Mucosa of rectum (tissue), 2 donors: ENCODE measurements at regions not wholly inside any gene's neighbourhood (a gene's known extent, or its start where the extent isn't known, plus 50 kb on each side); places are given as distances from the start of the nearest gene placed in this dataset.

Experiments used
- H3K27ac ChIP-seq, 2 donors: one replicate each; pipeline ENCODE4 v1.7.0; 2013; ENCODE audit warnings: inconsistent platforms in 2 of 2, low read depth in 2 of 2, low read length in 2 of 2
- H3K27me3 ChIP-seq, 2 donors: one replicate each; pipeline ENCODE4 v1.7.0; 2013; ENCODE audit warnings: low read length in 2 of 2; ENCODE audit not compliant: control insufficient read depth in 2 of 2, insufficient read depth in 2 of 2
- H3K36me3 ChIP-seq, 2 donors: one replicate each; pipeline ENCODE4 v1.7.0; 2013; ENCODE audit warnings: low read length in 2 of 2; ENCODE audit not compliant: control insufficient read depth in 2 of 2, insufficient read depth in 2 of 2
- H3K4me1 ChIP-seq, 2 donors: one replicate each; pipeline ENCODE4 v1.7.0; 2013; ENCODE audit warnings: low read length in 2 of 2, mild to moderate bottlenecking in 1 of 2; ENCODE audit not compliant: control insufficient read depth in 2 of 2, insufficient read depth in 2 of 2
- H3K4me3 ChIP-seq, 2 donors: one replicate each; pipeline ENCODE4 v1.7.0; 2013; ENCODE audit warnings: low read length in 2 of 2
- H3K9ac ChIP-seq, 2 donors: one replicate each; pipeline ENCODE4 v1.7.0; 2013; ENCODE audit warnings: low read length in 2 of 2, low read depth in 1 of 2, mild to moderate bottlenecking in 1 of 2
- H3K9me3 ChIP-seq, 2 donors: one replicate each; pipeline ENCODE4 v1.7.0; 2013; ENCODE audit warnings: low read length in 2 of 2; ENCODE audit not compliant: control insufficient read depth in 2 of 2
- donor health status: healthy.
- donor health status: Normal muscosa, but diverticular disease.

- H3K4me3 ChIP-seq = no peak overlapping the region
- no peak overlapping the region for H3K27ac ChIP-seq
- no peak overlapping the region for H3K9ac ChIP-seq
- peaks cover 0 to 2% of the 10 kb centered on the region in 2 donors for H3K9me3 ChIP-seq
- peaks cover 3 to 4% of the 10 kb centered on the region in 2 donors for H3K4me1 ChIP-seq
- no peaks in the 10 kb centered on the region for H3K36me3 ChIP-seq
- no peaks in the 10 kb centered on the region for H3K27me3 ChIP-seq
Observed at GRCh38 chr5:125258615-125259014, 512.2 kb upstream of the ZNF608 start.

- H3K4me3 ChIP-seq = no peak overlapping the region
- no peaks in the 10 kb centered on the region for H3K36me3 ChIP-seq
- no peaks in the 10 kb centered on the region for H3K27me3 ChIP-seq
- no peak overlapping the region for H3K27ac ChIP-seq
- H3K9me3 ChIP-seq = no peaks in the 10 kb centered on the region
- H3K4me1 ChIP-seq = peaks cover 3 to 4% of the 10 kb centered on the region in 2 donors
- no peak overlapping the region for H3K9ac ChIP-seq
Observed at GRCh38 chr5:125261505-125262250, 515.2 kb upstream of the ZNF608 start.

- no peak overlapping the region for H3K27ac ChIP-seq
- H3K9me3 ChIP-seq = no peaks in the 10 kb centered on the region
- no peaks in the 10 kb centered on the region for H3K27me3 ChIP-seq
- no peaks in the 10 kb centered on the region for H3K36me3 ChIP-seq
- no peak overlapping the region for H3K4me3 ChIP-seq
- H3K4me1 ChIP-seq = peaks cover 3 to 4% of the 10 kb centered on the region in 2 donors
- H3K9ac ChIP-seq = no peak overlapping the region
Observed at GRCh38 chr5:125262782-125263181, 516.3 kb upstream of the ZNF608 start.

GRCh38 chr5:125263356-125263755, 516.9 kb upstream of the ZNF608 start:
- no peak overlapping the region for H3K27ac ChIP-seq
- no peak overlapping the region for H3K9ac ChIP-seq
- H3K4me1 ChIP-seq = peaks cover 3 to 4% of the 10 kb centered on the region in 2 donors

GRCh38 chr5:125266106-125266505, 519.7 kb upstream of the ZNF608 start:
- Histone ChIP-seq H3K27me3 (no peaks in the 10 kb centered on the region), H3K9me3 (no peaks in the 10 kb centered on the region), H3K27ac (no peak overlapping the region), H3K9ac (no peak overlapping the region), H3K4me1 (no peaks in the 10 kb centered on the region), H3K36me3 (no peaks in the 10 kb centered on the region), H3K4me3 (no peak overlapping the region)

More at GRCh38 chr5:125263356-125263755, 516.9 kb upstream of the ZNF608 start:
- no peak overlapping the region for H3K4me3 ChIP-seq
- no peaks in the 10 kb centered on the region for H3K36me3 ChIP-seq
- no peaks in the 10 kb centered on the region for H3K27me3 ChIP-seq
- H3K9me3 ChIP-seq = no peaks in the 10 kb centered on the region

GRCh38 chr5:125267636-125268248, 521.3 kb upstream of the ZNF608 start:
- no peaks in the 10 kb centered on the region for H3K9me3 ChIP-seq
- no peak overlapping the region for H3K9ac ChIP-seq
- H3K36me3 ChIP-seq = no peaks in the 10 kb centered on the region
- H3K4me1 ChIP-seq = no peaks in the 10 kb centered on the region
- H3K4me3 ChIP-seq = no peak overlapping the region
- no peaks in the 10 kb centered on the region for H3K27me3 ChIP-seq
- no peak overlapping the region for H3K27ac ChIP-seq

GRCh38 chr5:125269926-125270325, 523.5 kb upstream of the ZNF608 start:
- Histone ChIP-seq H3K4me3 (no peak overlapping the region), H3K36me3 (no peaks in the 10 kb centered on the region), H3K4me1 (no peaks in the 10 kb centered on the region), H3K27me3 (no peaks in the 10 kb centered on the region), H3K27ac (no peak overlapping the region), H3K9ac (no peak overlapping the region), H3K9me3 (no peaks in the 10 kb centered on the region)

- no peaks in the 10 kb centered on the region for H3K9me3 ChIP-seq
- no peaks in the 10 kb centered on the region for H3K36me3 ChIP-seq
- no peaks in the 10 kb centered on the region for H3K27me3 ChIP-seq
- H3K27ac ChIP-seq = no peak overlapping the region
- no peak overlapping the region for H3K4me3 ChIP-seq
- no peaks in the 10 kb centered on the region for H3K4me1 ChIP-seq
- H3K9ac ChIP-seq = no peak overlapping the region
Observed at GRCh38 chr5:125272357-125272756, 525.9 kb upstream of the ZNF608 start.

- H3K27ac ChIP-seq = no peak overlapping the region
- H3K36me3 ChIP-seq = no peaks in the 10 kb centered on the region
- H3K4me3 ChIP-seq = no peak overlapping the region
- H3K4me1 ChIP-seq = no peaks in the 10 kb centered on the region
- no peaks in the 10 kb centered on the region for H3K27me3 ChIP-seq
- no peaks in the 10 kb centered on the region for H3K9me3 ChIP-seq
- no peak overlapping the region for H3K9ac ChIP-seq
Observed at GRCh38 chr5:125274211-125274610, 527.8 kb upstream of the ZNF608 start.

GRCh38 chr5:125274938-125275724, 528.7 kb upstream of the ZNF608 start:
- Histone ChIP-seq H3K4me1 (no peaks in the 10 kb centered on the region), H3K4me3 (no peak overlapping the region), H3K36me3 (no peaks in the 10 kb centered on the region), H3K27ac (no peak overlapping the region), H3K9me3 (no peaks in the 10 kb centered on the region), H3K9ac (no peak overlapping the region), H3K27me3 (no peaks in the 10 kb centered on the region)
